ENCODE measurements at regions not wholly inside any gene's neighbourhood (a gene's known extent, or its start where the extent isn't known, plus 50 kb on each side); places are given as distances from the start of the nearest gene placed in this dataset.

- TF ChIP-seq CTCF (IDR thresholded peaks at IDR 0.05; ENCODE audit: low read depth, low read length): no peak
- no peak overlapping the region for H3K4me3 ChIP-seq (ENCODE audit: low read depth, low read length)
Measured at GRCh38 chr2:22359071-22359672, 1025.8 kb upstream of the KLHL29 start.

- H3K4me3 ChIP-seq (ENCODE audit: low read depth, low read length): no peak overlapping the region
- no peak for TF ChIP-seq CTCF (IDR thresholded peaks at IDR 0.05; ENCODE audit: low read depth, low read length)
Measured at GRCh38 chr2:22360735-22361374, 1024.1 kb upstream of the KLHL29 start.

GRCh38 chr2:22361571-22361970 is 1023.4 kb upstream of the KLHL29 start:
- H3K4me3 ChIP-seq (ENCODE audit: low read depth, low read length): no peak overlapping the region
- TF ChIP-seq CTCF (IDR thresholded peaks at IDR 0.05; ENCODE audit: low read depth, low read length): no peak

GRCh38 chr2:22375096-22375495 is 1009.9 kb upstream of the KLHL29 start:
- TF ChIP-seq CTCF (IDR thresholded peaks at IDR 0.05; ENCODE audit: low read depth, low read length): no peak
- no peak overlapping the region for H3K4me3 ChIP-seq (ENCODE audit: low read depth, low read length)

- H3K4me3 ChIP-seq (ENCODE audit: low read depth, low read length): no peak overlapping the region
- TF ChIP-seq CTCF (IDR thresholded peaks at IDR 0.05; ENCODE audit: low read depth, low read length): no peak
Measured at GRCh38 chr2:22377268-22377667, 1007.7 kb upstream of the KLHL29 start.

- H3K4me3 ChIP-seq (ENCODE audit: low read depth, low read length): no peak overlapping the region
- TF ChIP-seq CTCF (IDR thresholded peaks at IDR 0.05; ENCODE audit: low read depth, low read length): no peak
Measured at GRCh38 chr2:22382479-22383169, 1002.4 kb upstream of the KLHL29 start.

- H3K4me3 ChIP-seq (ENCODE audit: low read depth, low read length): no peak overlapping the region
- no peak for TF ChIP-seq CTCF (IDR thresholded peaks at IDR 0.05; ENCODE audit: low read depth, low read length)
Measured at GRCh38 chr2:22397847-22398246, 987.1 kb upstream of the KLHL29 start.
